PC-3 (cell line): ENCODE measurements at regions not wholly inside any gene's neighbourhood (a gene's known extent, or its start where the extent isn't known, plus 50 kb on each side); places are given as distances from the start of the nearest gene placed in this dataset.

ENCODE experiments used
- ATAC-seq: fragments of 200-7000 bp; cut with Tn5 transposase; 2 replicates; pipeline ENCODE4 v1.9.1; 2020; ENCODE audit warnings: mild to moderate bottlenecking, moderate library complexity
- BruUV-seq: library from RNA; stranded (reverse); fragments of 400-500 nt; replicated peaks from 2 replicates; lab custom pipeline; 2021; lab: Mats Ljungman, UMichigan
- CTCF ChIA-PET: fragments of 300-600 bp; sonication (Branson Sonifier 250); formaldehyde crosslinking; loops from one replicate; lab custom pipeline; 2022; ENCODE audit warnings: antibody characterized with exemption; lab: Charles Lee
- POLR2A ChIA-PET: fragments of 300-600 bp; sonication (Branson Sonifier 250); formaldehyde crosslinking; loops from one replicate; lab custom pipeline; 2022; ENCODE audit warnings: antibody characterized with exemption; ENCODE audit not compliant: unreplicated experiment; lab: Charles Lee
- DNase-seq: peaks from one replicate; pipeline ENCODE4 v3.0.0-alpha.2; 2015
- H2AFZ ChIP-seq: fragments of 300-600 bp; sonication (generic); 2 replicates; pipeline ENCODE4 v1.6.0; 2016; ENCODE audit warnings: antibody characterized with exemption, low read length
- H3F3A ChIP-seq: fragments of 300-600 bp; sonication (generic); one replicate; pipeline ENCODE4 v1.6.0; 2017; ENCODE audit warnings: antibody characterized with exemption, low read length, control low read depth, mild to moderate bottlenecking; ENCODE audit not compliant: unreplicated experiment
- H3K27ac ChIP-seq: fragments of 300-600 bp; sonication (generic); 2 replicates; pipeline ENCODE4 v1.5.1; 2016; ENCODE audit warnings: mild to moderate bottlenecking, low read length
- H3K27me3 ChIP-seq: fragments of 300-600 bp; sonication (generic); 2 replicates; pipeline ENCODE4 v1.6.1; 2016; ENCODE audit warnings: low read length, mixed read lengths
- H3K36me3 ChIP-seq: fragments of 300-600 bp; sonication (generic); 2 replicates; pipeline ENCODE4 v1.6.1; 2016; ENCODE audit warnings: low read depth, mixed run types, low read length, mixed read lengths
- H3K4me1 ChIP-seq: fragments of 300-600 bp; sonication (generic); 2 replicates; pipeline ENCODE4 v1.5.1; 2016; ENCODE audit warnings: low read length; ENCODE audit not compliant: insufficient read depth
- H3K4me2 ChIP-seq: fragments of 300-600 bp; sonication (generic); 2 replicates; pipeline ENCODE4 v1.6.0; 2016; ENCODE audit warnings: low read length
- H3K4me3 ChIP-seq: fragments of 300-600 bp; sonication (generic); 2 replicates; pipeline ENCODE4 v1.5.1; 2016; ENCODE audit warnings: mild to moderate bottlenecking, low read length, mixed read lengths
- H3K79me2 ChIP-seq: fragments of 300-600 bp; sonication (generic); 2 replicates; pipeline ENCODE4 v1.6.1; 2017; ENCODE audit warnings: low read length, mixed read lengths
- H3K9ac ChIP-seq: fragments of 300-600 bp; sonication (generic); 2 replicates; pipeline ENCODE4 v1.6.0; 2016; ENCODE audit warnings: mild to moderate bottlenecking, low read length
- H3K9me2 ChIP-seq: fragments of 300-600 bp; sonication (generic); replicated peaks from 2 replicates; pipeline ENCODE4 v1.6.1; 2016; ENCODE audit warnings: mixed run types, low read length, mixed read lengths
- H3K9me3 ChIP-seq: fragments of 300-600 bp; sonication (generic); 2 replicates; pipeline ENCODE4 v1.6.1; 2016; ENCODE audit warnings: low read length, mixed read lengths
- H4K20me1 ChIP-seq: fragments of 300-600 bp; sonication (generic); 2 replicates; pipeline ENCODE4 v1.6.1; 2016; ENCODE audit warnings: low read length, mixed read lengths
- EZH2 ChIP-seq: fragments of 300-600 bp; sonication (generic); IDR thresholded peaks from one replicate; pipeline ENCODE4 v1.6.1; 2017; ENCODE audit warnings: antibody characterized with exemption, mild to moderate bottlenecking, low read length; ENCODE audit not compliant: unreplicated experiment
- EZH2phosphoT487 ChIP-seq: fragments of 300-600 bp; sonication (generic); IDR thresholded peaks from 2 replicates; pipeline ENCODE4 v1.6.1; 2018; ENCODE audit warnings: mild to moderate bottlenecking, antibody characterized with exemption, low read length, borderline replicate concordance
- intact Hi-C: fragments of 100-400 bp; cut with micrococcal nuclease; formaldehyde crosslinking; loops from 2 replicates; pipeline ENCODE4 v1.9.0; 2023
- TF ChIP-seq, protein P1 (sequence below): fragments of 300-600 bp; sonication (generic); conservative IDR thresholded peaks from 2 replicates; pipeline ENCODE4 v1.5.1; 2017; ENCODE audit warnings: antibody characterized with exemption, low read depth, mild to moderate bottlenecking, low read length

DNA sequence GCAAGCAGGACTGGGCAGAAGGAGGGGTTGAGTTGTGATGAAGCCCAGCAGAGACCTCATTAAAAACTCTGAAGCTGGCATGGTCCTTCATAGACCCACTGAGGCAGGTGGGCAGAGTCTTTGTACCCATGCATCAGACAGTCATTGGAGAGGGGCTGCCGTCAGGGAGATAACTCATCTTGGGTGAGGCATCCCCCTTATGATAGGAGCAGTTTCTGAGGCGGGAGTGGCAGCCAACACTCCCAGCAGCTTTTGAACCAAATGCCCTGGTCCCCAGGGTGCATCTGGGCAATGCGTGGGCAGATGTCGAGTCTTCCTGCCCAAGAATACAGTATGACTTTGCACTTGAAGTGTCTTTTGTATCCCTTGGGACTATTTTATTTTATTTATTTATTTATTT, 68.1 kb downstream of the HTR5A start:
- no TSS peak for BruUV-seq
- no peak for ATAC-seq
- no peak overlapping the region for H2AFZ ChIP-seq
- H3K9ac ChIP-seq: no peak overlapping the region
- no peak overlapping the region for H3K27ac ChIP-seq
- no peak for DNase-seq
- H3K27me3 ChIP-seq: peaks cover 41% of the 10 kb centered on the region
- ChIA-PET CTCF (no interaction called here), POLR2A (no interaction called here)
- no peaks in the 10 kb centered on the region for H3K9me3 ChIP-seq
- H4K20me1 ChIP-seq: no peaks in the 10 kb centered on the region
- H3K4me2 ChIP-seq: no peak overlapping the region
- no peaks in the 10 kb centered on the region for H3K9me2 ChIP-seq
- H3K4me1 ChIP-seq: no peaks in the 10 kb centered on the region
- TF ChIP-seq EZH2phosphoT487: no peak
- TF ChIP-seq EZH2: no peak
- TF ChIP-seq, protein P1, sequence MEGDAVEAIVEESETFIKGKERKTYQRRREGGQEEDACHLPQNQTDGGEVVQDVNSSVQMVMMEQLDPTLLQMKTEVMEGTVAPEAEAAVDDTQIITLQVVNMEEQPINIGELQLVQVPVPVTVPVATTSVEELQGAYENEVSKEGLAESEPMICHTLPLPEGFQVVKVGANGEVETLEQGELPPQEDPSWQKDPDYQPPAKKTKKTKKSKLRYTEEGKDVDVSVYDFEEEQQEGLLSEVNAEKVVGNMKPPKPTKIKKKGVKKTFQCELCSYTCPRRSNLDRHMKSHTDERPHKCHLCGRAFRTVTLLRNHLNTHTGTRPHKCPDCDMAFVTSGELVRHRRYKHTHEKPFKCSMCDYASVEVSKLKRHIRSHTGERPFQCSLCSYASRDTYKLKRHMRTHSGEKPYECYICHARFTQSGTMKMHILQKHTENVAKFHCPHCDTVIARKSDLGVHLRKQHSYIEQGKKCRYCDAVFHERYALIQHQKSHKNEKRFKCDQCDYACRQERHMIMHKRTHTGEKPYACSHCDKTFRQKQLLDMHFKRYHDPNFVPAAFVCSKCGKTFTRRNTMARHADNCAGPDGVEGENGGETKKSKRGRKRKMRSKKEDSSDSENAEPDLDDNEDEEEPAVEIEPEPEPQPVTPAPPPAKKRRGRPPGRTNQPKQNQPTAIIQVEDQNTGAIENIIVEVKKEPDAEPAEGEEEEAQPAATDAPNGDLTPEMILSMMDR: no peak
- intact Hi-C loops: no loop called here
- H3K79me2 ChIP-seq: no peaks in the 10 kb centered on the region
- H3K36me3 ChIP-seq: no peaks in the 10 kb centered on the region
- no peaks in the 10 kb centered on the region for H3F3A ChIP-seq
- H3K4me3 ChIP-seq: no peak overlapping the region

DNA sequence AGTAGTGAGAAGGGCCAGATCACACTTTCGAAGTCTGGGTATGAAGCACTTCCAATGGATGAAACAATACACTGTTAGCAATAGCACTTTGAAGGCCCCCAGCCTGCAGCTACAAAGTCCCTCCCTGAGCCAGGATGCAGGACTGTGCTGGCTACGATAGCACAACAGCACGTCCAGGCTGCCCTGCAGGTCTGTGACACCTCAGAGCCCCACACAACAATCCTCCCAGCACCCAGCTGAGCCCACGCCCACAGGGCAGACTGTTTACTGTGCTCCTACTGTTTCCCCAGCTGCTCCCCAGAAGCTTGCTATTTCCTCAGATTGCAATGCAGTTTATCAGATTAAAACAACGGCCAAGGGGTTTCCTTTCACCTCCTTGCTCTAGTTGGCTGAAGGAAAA, 71.4 kb downstream of the HTR5A start:
- BruUV-seq: no TSS peak
- Histone ChIP-seq H3K4me2 (no peak overlapping the region), H3K27me3 (peaks cover 69% of the 10 kb centered on the region)

DNA sequence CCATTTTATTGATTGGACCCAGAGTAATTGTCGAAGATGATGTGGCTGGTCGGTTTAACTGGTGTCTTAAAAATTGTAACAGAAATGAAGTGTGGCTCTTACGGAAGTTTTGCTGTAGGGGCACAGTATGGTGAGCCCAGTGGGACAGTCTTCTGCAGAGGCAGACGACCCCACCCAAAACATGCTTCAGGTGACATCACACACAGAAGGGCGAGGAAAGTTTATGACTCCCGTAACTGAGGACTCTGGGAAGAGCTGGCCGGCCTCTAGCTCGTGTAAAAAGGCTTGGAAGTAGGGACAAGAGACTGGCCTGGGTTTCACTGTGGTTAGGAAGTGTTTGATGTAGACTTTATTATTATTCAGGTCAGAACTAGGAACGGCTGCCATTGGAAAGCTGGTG, 73.3 kb downstream of the HTR5A start:
- Histone ChIP-seq H3K9me2 (no peaks in the 10 kb centered on the region), H3K9ac (no peak overlapping the region), H3F3A (no peaks in the 10 kb centered on the region), H3K36me3 (no peaks in the 10 kb centered on the region), H3K4me1 (no peaks in the 10 kb centered on the region), H3K79me2 (no peaks in the 10 kb centered on the region), H3K27ac (no peak overlapping the region), H3K4me2 (no peak overlapping the region), H3K9me3 (no peaks in the 10 kb centered on the region), H2AFZ (no peak overlapping the region), H3K27me3 (peaks cover 69% of the 10 kb centered on the region), H3K4me3 (no peak overlapping the region), H4K20me1 (no peaks in the 10 kb centered on the region)
- ChIA-PET CTCF (no interaction called here), POLR2A (no interaction called here)
- DNase-seq (no peak), ATAC-seq (no peak)
- no TSS peak for BruUV-seq
- intact Hi-C loops: no loop called here
- TF ChIP-seq EZH2phosphoT487 (no peak), EZH2 (no peak)
- TF ChIP-seq, protein P1: no peak

More for the DNA sequence above, 71.4 kb downstream of the HTR5A start:
- Histone ChIP-seq H3K9me3 (no peaks in the 10 kb centered on the region), H2AFZ (no peak overlapping the region), H3K9me2 (no peaks in the 10 kb centered on the region), H3K79me2 (no peaks in the 10 kb centered on the region), H3K4me1 (no peaks in the 10 kb centered on the region), H3K36me3 (no peaks in the 10 kb centered on the region), H3F3A (no peaks in the 10 kb centered on the region), H3K4me3 (no peak overlapping the region), H3K27ac (no peak overlapping the region), H4K20me1 (no peaks in the 10 kb centered on the region), H3K9ac (no peak overlapping the region)
- no peak for DNase-seq
- no peak for TF ChIP-seq EZH2
- TF ChIP-seq EZH2phosphoT487: no peak
- TF ChIP-seq, protein P1: no peak
- ChIA-PET CTCF (no interaction called here), POLR2A (no interaction called here)
- no peak for ATAC-seq
- intact Hi-C loops: no loop called here
